ENCODE measurements at regions not wholly inside any gene's neighbourhood (a gene's known extent, or its start where the extent isn't known, plus 50 kb on each side); places are given as distances from the start of the nearest gene placed in this dataset.

GRCh38 chr12:108400900-108401480 lies 61.9 kb upstream of the CMKLR1 start:
- TF ChIP-seq, protein P1, sequence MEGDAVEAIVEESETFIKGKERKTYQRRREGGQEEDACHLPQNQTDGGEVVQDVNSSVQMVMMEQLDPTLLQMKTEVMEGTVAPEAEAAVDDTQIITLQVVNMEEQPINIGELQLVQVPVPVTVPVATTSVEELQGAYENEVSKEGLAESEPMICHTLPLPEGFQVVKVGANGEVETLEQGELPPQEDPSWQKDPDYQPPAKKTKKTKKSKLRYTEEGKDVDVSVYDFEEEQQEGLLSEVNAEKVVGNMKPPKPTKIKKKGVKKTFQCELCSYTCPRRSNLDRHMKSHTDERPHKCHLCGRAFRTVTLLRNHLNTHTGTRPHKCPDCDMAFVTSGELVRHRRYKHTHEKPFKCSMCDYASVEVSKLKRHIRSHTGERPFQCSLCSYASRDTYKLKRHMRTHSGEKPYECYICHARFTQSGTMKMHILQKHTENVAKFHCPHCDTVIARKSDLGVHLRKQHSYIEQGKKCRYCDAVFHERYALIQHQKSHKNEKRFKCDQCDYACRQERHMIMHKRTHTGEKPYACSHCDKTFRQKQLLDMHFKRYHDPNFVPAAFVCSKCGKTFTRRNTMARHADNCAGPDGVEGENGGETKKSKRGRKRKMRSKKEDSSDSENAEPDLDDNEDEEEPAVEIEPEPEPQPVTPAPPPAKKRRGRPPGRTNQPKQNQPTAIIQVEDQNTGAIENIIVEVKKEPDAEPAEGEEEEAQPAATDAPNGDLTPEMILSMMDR (IDR thresholded peaks at IDR 0.05), result no peak

- TF ChIP-seq, protein P1 (IDR thresholded peaks at IDR 0.05), result no peak
Observed at GRCh38 chr12:108400481-108400880, 61.4 kb upstream of the CMKLR1 start.

DNA sequence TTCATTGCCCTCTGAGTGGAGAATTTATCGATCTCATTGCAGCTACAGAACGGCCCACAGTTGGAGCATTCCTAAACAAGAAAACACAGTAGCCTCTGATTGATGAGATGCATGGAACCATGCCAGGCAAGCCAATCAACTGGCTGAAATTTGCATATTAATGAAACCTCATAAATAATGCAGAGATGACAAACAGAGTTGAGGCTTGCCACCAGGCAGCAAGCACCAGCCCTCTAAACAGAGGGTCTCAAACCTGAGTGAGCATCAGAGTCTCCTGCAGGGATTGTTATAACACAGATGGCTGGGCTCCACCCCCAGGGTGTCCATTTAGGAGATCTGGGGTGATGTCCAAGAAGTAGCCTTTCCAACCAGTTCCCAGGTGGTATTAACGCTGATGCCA lies 60.9 kb upstream of the CMKLR1 start:
- TF ChIP-seq, protein P1 (IDR thresholded peaks at IDR 0.05), result no peak

DNA sequence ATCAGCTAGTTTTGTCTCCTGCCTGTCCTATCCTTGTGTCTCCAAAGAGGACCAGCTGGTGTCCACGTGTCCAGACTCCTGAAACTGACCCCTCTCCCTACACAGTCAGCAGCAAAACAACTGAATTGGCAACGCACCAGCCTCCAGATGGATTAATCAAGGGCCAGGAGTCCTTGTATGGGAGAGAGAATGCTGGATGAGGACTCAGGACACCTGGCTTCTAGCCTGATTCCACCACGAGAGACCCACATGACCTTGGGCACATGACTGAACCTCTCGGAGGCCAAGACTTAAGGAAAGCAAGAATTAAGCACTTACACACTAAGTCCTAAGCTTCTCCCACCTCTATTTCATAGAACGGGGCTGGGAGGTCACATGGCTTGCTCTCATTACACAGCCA lies 60.4 kb upstream of the CMKLR1 start:
- TF ChIP-seq, protein P1 (IDR thresholded peaks at IDR 0.05), result no peak

- TF ChIP-seq, protein P1 (IDR thresholded peaks at IDR 0.05), result no peak
Observed at GRCh38 chr12:108394196-108394595, 55.1 kb upstream of the CMKLR1 start.

DNA sequence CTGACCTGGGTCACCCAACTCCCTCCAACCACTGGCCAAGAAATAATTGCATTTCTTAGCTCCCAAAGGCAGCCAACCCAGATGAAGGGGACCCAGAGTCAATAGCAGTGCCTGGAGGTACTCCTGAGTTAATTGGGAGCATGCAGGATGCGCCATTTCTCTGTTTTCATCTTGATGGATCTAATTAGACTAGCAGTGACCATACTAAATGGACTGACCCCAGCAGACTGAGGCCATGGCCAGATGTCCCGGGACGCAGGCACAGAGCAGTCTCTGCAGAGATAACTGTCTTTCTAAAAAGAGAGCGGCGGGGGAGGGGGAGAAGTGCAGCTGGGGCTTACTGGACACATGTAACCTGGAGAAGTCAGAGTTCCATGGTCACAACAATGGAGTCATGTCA lies 53.2 kb upstream of the CMKLR1 start:
- TF ChIP-seq, protein P1 (IDR thresholded peaks at IDR 0.05), result no peak

DNA sequence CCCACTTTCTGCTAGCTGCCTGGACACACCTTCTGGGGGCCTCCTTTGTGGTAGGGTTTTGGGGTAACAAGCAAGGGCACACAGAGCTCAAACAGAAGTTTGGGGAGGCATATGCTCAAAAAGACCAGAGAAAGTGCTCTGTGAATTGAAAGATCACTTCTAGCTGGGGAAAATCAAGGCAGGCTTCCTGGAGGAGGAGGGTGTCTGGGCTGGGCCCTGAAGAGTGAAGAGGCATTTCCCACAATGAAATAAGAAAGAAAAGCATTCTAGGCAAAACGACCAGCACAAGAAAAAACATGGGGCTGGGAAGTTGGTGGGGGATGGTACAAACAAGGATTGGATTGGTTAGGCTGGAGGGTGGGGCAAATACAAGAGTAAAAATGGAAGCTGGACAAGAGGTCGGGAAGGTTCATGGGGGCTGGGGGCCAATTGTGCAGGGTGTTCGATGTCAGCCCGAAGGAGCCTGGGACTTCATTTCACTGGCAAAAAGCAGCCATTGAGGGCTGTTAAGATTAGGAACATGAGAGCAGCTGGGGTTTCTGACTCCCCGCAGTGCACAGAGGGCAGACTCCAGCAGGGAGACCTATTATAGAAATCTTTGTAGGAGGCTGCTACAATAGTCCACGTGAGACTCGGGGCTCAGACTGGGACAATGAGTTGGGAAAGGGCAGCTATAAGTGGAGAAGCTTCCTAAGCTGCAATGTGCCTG lies 51.5 kb upstream of the CMKLR1 start:
- TF ChIP-seq, protein P1 (IDR thresholded peaks at IDR 0.05), result no peak

All from LNCAP (cell line).